ENCODE measurements at regions not wholly inside any gene's neighbourhood (a gene's known extent, or its start where the extent isn't known, plus 50 kb on each side); places are given as distances from the start of the nearest gene placed in this dataset.

GRCh38 chr6:106796781-106797180, 167.4 kb downstream of the QRSL1 start:
- TF ChIP-seq CTCF (conservative IDR thresholded peaks at IDR 0.05 in 1 of 2, IDR thresholded peaks at IDR 0.05 in 1 of 2; ENCODE audit: low read depth in 1 of 2, low read length in 2 of 2) (no peak), EZH2 (IDR thresholded peaks at IDR 0.05; ENCODE audit: low read length, missing control alignments) (no peak)
